ENCODE measurements at regions not wholly inside any gene's neighbourhood (a gene's known extent, or its start where the extent isn't known, plus 50 kb on each side); places are given as distances from the start of the nearest gene placed in this dataset.

DNA sequence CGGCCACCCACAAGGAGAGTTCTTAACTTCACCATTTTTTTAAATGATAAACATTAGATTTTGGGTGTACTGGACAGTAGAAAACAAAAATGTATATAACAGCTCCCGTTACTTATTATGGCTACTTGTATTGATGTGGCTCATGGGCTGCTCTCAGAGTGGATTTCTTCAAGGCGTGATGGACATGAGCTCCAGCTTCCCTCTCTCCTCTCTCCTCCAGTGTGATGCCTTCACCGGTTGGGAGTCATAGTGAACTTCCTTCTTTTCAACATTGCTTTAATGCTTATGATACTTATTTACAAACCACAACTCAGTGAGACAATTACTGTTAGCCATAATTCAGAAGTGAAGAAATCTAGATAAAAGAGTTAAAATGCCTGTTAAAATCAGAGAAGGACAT lies 515.2 kb downstream of the RNF144A start:
- no peak overlapping the region for H3K4me2 ChIP-seq (ENCODE audit: low read length)
- H3K9me2 ChIP-seq (ENCODE audit: insufficient read depth) = no peaks in the 10 kb centered on the region
- no peak overlapping the region for H3K27ac ChIP-seq (ENCODE audit: low read depth, low read length)
- TF ChIP-seq, protein P1, sequence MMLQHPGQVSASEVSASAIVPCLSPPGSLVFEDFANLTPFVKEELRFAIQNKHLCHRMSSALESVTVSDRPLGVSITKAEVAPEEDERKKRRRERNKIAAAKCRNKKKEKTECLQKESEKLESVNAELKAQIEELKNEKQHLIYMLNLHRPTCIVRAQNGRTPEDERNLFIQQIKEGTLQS (IDR thresholded peaks at IDR 0.05) = no peak
- H3K4me3 ChIP-seq (replicated peaks in 1 of 2; ENCODE audit: low read depth in 1 of 2, low read length in 2 of 2) = no peak overlapping the region
- H3K9ac ChIP-seq (ENCODE audit: low read length) = no peak overlapping the region
- H3K79me2 ChIP-seq (ENCODE audit: insufficient read depth, low read length) = no peaks in the 10 kb centered on the region
- DNase-seq (ENCODE audit: low read depth, low spot score) (no peak), ATAC-seq (no peak)
- no TSS peak for BruUV-seq (replicated peaks)
- no peaks in the 10 kb centered on the region for H3K36me3 ChIP-seq (ENCODE audit: control insufficient read depth in 1 of 2, insufficient read depth in 2 of 2, low read length in 2 of 2)
- H4K20me1 ChIP-seq (ENCODE audit: insufficient read depth) = no peaks in the 10 kb centered on the region
- ChIA-PET CTCF (no interaction called here), RAD21 (ENCODE audit: low non-redundant PET in 1 of 2, low total read pairs in 2 of 2, uncharacterized antibody in 2 of 2, unreplicated experiment in 2 of 2) (no interaction called here), POLR2A (no interaction called here)
- no peak overlapping the region for H2AFZ ChIP-seq (ENCODE audit: low read depth, low read length, poor library complexity, severe bottlenecking)
- no peaks in the 10 kb centered on the region for H3K9me3 ChIP-seq (ENCODE audit: control insufficient read depth in 1 of 2, insufficient read depth in 1 of 2, low read depth in 1 of 2, low read length in 2 of 2)
- no peaks in the 10 kb centered on the region for H3K4me1 ChIP-seq (ENCODE audit: control insufficient read depth in 1 of 2, insufficient read depth in 2 of 2, low read length in 2 of 2)
- intact Hi-C loops (cut with micrococcal nuclease) = no loop called here
- H3K27me3 ChIP-seq (ENCODE audit: insufficient read depth, low read length) = peaks cover 11% of the 10 kb centered on the region

DNA sequence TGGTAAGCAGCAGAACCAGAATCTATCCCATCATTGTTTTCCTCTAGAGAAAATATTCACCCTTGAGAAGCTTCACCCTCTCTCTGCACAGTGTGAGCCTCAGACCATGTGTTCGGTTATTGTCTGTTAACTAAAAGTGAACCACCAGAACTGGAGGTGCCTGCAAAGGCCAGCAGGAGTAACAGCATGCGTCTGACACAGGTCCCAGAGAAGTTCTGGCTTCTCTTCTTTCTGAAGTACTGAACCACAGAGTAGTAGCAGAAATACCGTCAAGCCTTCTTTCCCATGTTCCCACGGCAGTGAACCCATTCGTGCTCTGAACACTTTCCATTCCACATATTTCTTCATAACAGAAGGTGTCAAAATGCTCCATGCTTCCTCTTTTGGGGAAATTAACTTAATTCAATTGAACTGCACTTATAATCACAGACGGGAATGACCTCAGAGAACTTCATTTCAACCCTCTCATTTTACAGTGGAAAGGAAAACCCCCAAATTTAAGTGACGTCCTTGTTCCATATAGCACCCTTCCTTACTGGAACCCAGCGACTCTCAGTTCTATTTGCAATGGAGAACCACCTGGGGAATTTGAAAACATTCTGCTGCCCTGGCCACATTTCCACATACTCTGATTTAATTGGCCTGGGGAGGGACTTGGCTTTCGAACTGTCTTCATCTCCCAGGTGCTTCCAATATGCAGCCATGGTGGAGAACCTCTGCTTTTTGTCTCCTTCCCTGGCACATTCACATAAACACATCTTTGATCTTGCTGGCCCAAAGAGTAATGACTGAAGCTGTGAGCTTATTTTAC lies 519.1 kb downstream of the RNF144A start:
- no peaks in the 10 kb centered on the region for H3K4me1 ChIP-seq (ENCODE audit: control insufficient read depth in 1 of 2, insufficient read depth in 2 of 2, low read length in 2 of 2)
- H3K4me2 ChIP-seq (ENCODE audit: low read length) = no peak overlapping the region
- CTCF ChIA-PET = no interaction called here
- BruUV-seq (replicated peaks) = no TSS peak
- no peak overlapping the region for H2AFZ ChIP-seq (ENCODE audit: low read depth, low read length, poor library complexity, severe bottlenecking)
- H3K9me3 ChIP-seq (ENCODE audit: control insufficient read depth in 1 of 2, insufficient read depth in 1 of 2, low read depth in 1 of 2, low read length in 2 of 2) = no peaks in the 10 kb centered on the region
- no peak overlapping the region for H3K9ac ChIP-seq (ENCODE audit: low read length)
- H3K9me2 ChIP-seq (ENCODE audit: insufficient read depth) = no peaks in the 10 kb centered on the region
- no peak for TF ChIP-seq POLR2AphosphoS5 (IDR thresholded peaks at IDR 0.05; ENCODE audit: low read depth, low read length)
- TF ChIP-seq SP1 (IDR thresholded peaks at IDR 0.05; ENCODE audit: low read depth) = no peak
- TF ChIP-seq SRF (IDR thresholded peaks at IDR 0.05; ENCODE audit: low read depth) = no peak
- no peak for TF ChIP-seq FOSL1 (IDR thresholded peaks at IDR 0.05; ENCODE audit: low read depth)
- TF ChIP-seq SIN3A (IDR thresholded peaks at IDR 0.05; ENCODE audit: low read depth) = no peak
- TF ChIP-seq, protein P2, sequence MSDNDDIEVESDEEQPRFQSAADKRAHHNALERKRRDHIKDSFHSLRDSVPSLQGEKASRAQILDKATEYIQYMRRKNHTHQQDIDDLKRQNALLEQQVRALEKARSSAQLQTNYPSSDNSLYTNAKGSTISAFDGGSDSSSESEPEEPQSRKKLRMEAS (IDR thresholded peaks at IDR 0.05) = no peak
- no peak for TF ChIP-seq TCF7L2 (IDR thresholded peaks at IDR 0.05; ENCODE audit: borderline replicate concordance, extremely low read depth, insufficient read depth, insufficient read length)
- TF ChIP-seq, protein P3, sequence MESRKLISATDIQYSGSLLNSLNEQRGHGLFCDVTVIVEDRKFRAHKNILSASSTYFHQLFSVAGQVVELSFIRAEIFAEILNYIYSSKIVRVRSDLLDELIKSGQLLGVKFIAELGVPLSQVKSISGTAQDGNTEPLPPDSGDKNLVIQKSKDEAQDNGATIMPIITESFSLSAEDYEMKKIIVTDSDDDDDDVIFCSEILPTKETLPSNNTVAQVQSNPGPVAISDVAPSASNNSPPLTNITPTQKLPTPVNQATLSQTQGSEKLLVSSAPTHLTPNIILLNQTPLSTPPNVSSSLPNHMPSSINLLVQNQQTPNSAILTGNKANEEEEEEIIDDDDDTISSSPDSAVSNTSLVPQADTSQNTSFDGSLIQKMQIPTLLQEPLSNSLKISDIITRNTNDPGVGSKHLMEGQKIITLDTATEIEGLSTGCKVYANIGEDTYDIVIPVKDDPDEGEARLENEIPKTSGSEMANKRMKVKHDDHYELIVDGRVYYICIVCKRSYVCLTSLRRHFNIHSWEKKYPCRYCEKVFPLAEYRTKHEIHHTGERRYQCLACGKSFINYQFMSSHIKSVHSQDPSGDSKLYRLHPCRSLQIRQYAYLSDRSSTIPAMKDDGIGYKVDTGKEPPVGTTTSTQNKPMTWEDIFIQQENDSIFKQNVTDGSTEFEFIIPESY (IDR thresholded peaks at IDR 0.05; ENCODE audit: extremely low read depth, insufficient replicate concordance, low read length) = no peak
- TF ChIP-seq CBX3 (IDR thresholded peaks at IDR 0.05; ENCODE audit: low read depth) = no peak
- no peaks in the 10 kb centered on the region for H4K20me1 ChIP-seq (ENCODE audit: insufficient read depth)
- no peaks in the 10 kb centered on the region for H3K79me2 ChIP-seq (ENCODE audit: insufficient read depth, low read length)
- H3K27ac ChIP-seq (ENCODE audit: low read depth, low read length) = no peak overlapping the region
- ATAC-seq = no peak
- H3K27me3 ChIP-seq (ENCODE audit: insufficient read depth, low read length) = peaks cover 10% of the 10 kb centered on the region
- no peak for DNase-seq (ENCODE audit: low read depth, low spot score)
- RAD21 ChIA-PET (ENCODE audit: low non-redundant PET in 1 of 2, low total read pairs in 2 of 2, uncharacterized antibody in 2 of 2, unreplicated experiment in 2 of 2) = no interaction called here
- intact Hi-C loops (cut with micrococcal nuclease) = no loop called here
- no peak overlapping the region for H3K4me3 ChIP-seq (replicated peaks in 1 of 2; ENCODE audit: low read depth in 1 of 2, low read length in 2 of 2)
- H3K36me3 ChIP-seq (ENCODE audit: control insufficient read depth in 1 of 2, insufficient read depth in 2 of 2, low read length in 2 of 2) = no peaks in the 10 kb centered on the region
- POLR2A ChIA-PET = no interaction called here
